GM18507 (cell line): ENCODE measurements at regions not wholly inside any gene's neighbourhood (a gene's known extent, or its start where the extent isn't known, plus 50 kb on each side); places are given as distances from the start of the nearest gene placed in this dataset.
"Not testable (repeated sequence)": the region's sequence is repeated elsewhere in the genome, so short reads cannot be mapped to it uniquely, and the experiment has no call there.

Experiments used
- DNase-seq: peaks from one replicate; pipeline ENCODE4 v3.0.0; 2011; ENCODE audit warnings: low read depth; ENCODE audit not compliant: insufficient read length; ENCODE audit errors: extremely low spot score
- FAIRE-seq: peaks from 2 replicates; lab custom pipeline; 2011; peaks lifted over from hg19 to GRCh38; lab: Jason Lieb, UNC

DNA sequence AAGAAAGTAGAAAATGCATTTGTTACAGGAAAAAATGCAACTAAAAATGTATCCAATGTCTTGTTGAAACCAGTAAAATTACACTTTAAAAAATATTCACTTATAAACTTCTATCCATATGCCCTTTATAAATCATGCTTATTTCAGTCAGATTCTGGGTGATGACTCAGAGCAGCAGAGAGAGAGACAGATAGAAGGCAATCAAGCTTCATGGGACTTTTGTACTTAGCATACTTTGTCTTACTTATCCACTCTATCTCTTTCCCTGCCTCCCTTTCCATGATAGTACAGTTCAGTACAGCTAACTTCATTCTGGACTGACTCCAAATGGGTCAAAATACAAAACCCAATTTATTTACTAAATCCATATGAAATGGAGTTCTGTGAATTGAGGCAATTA, 1438.2 kb downstream of the ZPLD1 start:
- FAIRE-seq = no peak

DNA sequence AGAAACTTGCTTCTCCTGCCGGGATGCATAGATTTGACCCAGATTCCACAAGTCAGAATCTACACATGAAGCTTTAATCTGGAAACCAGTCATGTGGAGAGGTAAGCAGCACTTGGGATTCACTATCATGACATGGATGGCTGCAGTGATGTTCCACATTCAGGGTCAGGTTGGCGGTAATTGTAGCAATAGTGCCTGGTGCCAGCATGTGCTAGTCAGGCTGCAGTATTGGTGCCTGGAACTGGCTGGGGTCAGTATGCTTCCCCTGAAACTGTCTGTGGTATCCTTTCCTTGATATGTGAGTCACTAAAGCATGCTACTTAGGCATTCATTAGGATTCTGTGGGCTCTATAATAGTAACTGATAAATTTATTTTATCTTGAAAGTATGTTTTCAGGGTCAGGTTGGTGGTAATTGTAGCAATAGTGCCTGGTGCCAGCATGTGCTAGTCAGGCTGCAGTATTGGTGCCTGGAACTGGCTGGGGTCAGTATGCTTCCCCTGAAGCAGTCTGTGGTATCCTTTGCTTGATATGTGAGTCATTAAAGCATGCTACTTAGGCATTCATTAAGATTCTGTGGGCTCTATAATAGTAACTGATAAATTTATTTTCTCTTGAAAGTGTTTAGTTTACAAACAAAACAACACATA, 1439.2 kb downstream of the ZPLD1 start:
- DNase-seq (no peak), FAIRE-seq (no peak)

More for the DNA sequence above, 1438.2 kb downstream of the ZPLD1 start:
- DNase-seq = no peak

DNA sequence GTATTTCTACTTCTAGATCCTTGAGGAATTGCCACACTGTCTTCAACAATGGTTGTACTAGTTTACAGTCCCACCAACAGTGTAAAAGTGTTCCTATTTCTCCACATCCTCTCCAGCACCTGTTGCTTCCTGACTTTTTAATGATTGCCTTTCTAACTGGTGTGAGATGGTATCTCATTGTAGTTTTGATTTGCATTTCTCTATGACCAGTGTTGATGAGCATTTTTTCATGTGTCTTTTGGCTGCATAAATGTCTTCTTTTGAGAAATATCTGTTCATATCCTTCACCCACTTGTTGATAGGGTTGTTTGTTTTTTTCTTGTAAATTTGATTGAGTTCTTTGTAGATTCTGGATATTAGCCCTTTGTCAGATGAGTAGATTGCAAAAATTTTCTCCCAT, 1447.0 kb downstream of the ZPLD1 start:
- not testable (repeated sequence) for DNase-seq, FAIRE-seq

DNA sequence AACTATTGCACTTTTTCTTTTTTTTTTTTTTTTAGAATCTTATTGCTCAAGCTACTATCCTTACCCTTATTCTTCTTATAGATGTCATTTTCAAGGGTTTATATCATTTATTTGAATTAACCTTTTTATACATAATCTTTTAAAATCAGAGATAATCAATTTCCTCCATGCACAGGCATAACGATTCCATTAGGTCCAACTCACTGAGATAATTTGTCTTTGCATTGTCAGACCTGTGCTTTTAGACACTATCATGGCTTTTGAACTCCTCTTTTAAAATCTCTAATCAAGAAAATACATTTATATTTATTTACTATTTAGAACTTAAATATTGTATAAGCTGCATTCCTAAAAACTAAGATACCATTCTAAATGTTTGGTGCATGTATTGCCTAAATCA, 1454.9 kb downstream of the ZPLD1 start:
- no peak for FAIRE-seq

DNA sequence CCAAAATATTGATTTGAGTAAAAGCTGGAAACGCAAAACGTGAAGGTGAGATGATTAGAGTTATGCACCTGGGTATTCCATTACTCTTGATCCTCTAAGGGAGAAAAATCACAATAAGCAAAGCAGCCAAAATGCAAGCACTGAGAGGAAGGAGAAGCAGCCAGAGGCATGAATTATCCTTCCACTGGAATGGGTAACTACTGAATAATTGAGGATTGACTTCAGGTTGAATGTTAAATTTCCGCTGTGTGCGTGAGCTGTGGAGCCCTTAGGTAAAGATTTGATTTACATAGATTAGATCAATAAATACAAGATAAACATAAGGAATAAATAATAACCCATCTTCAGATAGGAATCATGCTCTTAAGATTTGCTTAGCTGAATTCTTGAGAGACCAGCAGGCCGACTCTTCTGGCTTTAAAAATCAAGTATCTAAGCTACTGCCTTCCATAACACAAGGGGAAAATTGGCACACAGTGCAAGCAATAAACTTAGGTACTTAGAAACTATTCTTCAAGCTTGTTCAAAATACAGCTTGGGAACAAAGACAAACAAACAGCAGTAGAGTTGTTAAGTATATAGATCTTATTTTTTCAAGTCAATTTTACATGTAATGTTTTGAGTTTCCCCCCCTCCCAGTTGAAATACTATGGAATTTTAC, 1459.5 kb downstream of the ZPLD1 start:
- DNase-seq (no peak), FAIRE-seq (no peak)

More for the DNA sequence above, 1454.9 kb downstream of the ZPLD1 start:
- DNase-seq = no peak

DNA sequence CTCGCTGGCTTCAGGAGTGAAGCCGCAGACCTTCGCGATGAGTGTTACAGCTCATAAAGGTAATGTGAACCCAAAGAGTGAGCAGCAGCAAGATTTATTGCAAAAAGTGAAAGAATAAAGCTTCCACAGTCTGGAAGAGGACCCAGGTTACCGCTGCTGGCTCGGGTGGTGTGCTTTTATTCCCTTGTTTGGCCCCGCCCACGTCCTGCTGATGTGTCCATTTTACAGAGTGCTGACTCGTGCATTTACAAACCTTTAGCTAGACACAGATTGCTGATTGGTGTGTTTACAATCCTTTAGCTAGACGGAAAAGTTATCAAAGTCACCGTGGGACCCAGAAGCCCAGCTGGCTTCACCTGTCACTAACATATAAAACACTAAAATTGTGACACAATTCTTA, 1464.5 kb downstream of the ZPLD1 start:
- DNase-seq = no peak
- no peak for FAIRE-seq

DNA sequence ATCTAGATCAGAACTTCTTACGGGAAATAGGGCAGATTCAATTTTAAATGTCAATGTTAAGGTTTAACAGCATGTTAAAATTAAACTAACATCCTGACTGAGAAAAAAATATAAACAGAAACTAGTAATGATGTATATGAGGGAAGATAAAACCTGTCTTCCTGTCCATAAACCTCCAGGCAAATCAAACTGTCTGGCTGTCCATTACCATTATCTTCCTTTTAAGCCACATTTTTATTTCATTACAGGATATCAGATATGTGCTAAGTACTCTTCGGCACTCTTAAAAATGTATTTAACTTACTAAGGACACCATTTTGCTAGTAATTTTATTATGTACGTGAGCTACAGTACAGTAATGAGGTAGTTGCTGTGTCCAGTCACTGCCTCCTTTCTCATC, 1461.7 kb upstream of the ALCAM start:
- DNase-seq (no peak), FAIRE-seq (no peak)

DNA sequence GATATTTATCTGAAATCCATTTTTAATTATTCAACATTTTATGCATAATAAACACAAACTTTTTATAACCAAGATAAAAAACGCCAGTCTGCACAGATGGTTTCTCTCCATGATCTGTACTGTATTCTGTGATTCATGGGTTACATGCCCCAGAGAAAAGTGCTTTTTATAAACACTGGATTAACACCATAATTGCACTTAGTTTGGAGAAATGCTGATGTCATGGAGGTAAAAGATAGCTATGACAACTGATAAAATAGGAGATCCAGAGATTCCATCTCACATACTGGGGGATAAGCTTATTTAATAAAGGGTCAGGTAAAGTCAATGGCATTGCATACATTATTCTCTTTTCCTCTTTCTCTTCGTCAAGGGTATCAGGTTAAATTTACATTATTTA, 1460.4 kb upstream of the ALCAM start:
- no peak for FAIRE-seq
- DNase-seq = no peak

DNA sequence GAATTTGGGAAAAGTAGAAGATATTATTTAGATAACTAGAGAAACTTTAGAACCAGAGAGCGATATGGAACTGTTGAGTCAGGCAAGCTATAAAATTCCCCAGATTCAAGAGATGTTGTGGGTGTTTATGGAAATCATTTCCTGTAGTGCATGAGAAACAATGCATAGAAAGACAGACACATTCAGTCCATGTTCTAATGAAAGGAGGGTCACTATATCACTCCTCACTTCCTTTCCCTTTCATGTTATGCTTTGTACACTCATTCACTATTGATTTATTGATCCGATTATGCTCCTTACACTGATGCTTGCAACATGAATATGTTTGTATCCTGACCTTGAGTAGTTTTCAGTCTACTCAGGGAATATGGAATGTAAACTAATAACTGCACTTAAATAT, 1459.9 kb upstream of the ALCAM start:
- DNase-seq = no peak
- FAIRE-seq = no peak

DNA sequence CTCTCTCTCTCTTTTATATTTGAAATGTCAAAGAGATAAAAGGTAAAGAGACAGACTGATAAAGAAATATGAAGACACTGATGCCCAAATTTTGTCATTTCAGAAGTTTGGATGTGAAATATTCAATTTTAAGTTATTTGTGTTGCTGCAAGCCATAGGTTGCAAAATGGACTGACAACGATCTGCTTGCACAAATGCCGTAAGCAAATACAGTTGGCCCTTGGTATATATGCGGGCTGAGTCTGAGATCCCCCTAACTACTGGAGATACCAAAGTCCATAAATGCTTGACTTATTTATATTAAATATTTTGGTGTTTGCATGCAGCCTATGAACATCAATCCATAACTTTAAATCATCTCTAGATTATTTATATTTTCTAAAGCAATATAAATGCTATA, 1459.1 kb upstream of the ALCAM start:
- DNase-seq = no peak
- no peak for FAIRE-seq

DNA sequence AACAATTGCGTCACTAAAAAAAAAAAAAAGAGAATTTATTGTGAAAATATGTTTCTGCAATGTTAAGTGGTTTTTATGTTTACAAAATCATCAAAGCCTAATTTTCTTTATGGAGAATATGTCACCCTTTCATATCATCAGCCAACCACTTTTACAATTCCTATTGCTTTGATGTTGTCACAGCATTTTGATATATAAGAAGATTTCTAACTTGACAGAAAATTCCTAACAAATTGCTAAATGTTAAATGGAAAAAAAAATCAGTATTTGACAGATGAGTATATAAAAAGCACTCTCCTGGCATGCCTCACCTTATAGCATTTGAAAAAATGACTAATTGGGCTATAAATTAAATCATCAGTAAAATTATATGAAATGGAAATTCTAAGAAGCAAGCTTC, 1457.3 kb upstream of the ALCAM start:
- no peak for FAIRE-seq
- DNase-seq = no peak

DNA sequence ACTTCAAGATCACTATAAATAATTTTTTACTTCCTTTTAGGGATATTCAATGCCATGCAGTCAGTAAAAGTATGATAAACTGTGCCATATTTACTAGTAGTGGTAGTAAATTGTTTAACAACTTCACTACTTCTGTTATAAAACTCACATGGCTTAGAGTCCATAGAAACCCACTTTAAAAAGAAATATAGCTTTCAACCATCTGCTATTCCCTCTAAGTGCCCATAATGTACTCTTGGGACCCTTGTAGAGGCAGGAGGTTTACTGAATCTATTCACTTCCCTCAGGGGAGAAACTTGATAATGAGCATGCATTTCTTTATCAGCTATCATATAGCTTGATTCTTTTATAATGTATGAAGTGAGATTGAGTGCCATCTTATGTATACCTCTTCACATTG, 1448.4 kb upstream of the ALCAM start:
- no peak for DNase-seq
- FAIRE-seq = no peak

DNA sequence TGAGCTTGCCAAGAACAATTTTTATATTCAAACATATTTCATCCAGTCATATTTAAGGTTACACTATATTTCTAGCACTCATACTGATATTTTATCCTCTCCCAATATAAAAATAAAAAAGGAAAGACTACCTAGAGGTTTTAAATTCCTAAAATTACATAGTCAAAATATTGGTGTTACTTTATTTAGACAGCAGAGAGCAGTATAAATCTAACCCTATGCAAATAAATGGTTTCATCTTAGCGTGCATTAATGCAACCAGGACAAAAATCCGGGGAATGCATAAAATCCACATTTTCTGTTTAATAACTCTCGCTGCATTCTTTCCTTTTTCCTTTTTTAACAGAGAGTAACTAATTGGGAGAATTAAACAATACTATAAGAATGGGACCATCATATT, 1447.4 kb upstream of the ALCAM start:
- no peak for FAIRE-seq
- DNase-seq = no peak

DNA sequence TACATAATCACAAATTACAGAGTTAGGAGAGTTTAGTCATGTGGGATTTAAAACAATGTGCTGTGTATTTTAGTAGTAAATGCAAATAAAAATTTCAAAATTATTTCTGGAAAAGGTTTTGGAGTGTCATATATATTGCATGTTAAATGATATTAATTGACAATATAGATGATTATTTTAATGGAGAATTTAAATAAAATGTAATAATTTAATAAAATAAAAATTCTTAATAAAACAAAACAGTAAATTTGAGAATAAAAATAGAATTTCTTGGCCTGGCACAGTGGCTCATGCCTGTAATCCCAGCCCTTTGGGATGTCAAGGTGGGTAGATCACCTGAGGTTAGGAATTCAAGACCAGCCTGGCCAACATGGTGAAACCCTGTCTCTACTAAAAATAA, 1442.8 kb upstream of the ALCAM start:
- DNase-seq (no peak), FAIRE-seq (no peak)

DNA sequence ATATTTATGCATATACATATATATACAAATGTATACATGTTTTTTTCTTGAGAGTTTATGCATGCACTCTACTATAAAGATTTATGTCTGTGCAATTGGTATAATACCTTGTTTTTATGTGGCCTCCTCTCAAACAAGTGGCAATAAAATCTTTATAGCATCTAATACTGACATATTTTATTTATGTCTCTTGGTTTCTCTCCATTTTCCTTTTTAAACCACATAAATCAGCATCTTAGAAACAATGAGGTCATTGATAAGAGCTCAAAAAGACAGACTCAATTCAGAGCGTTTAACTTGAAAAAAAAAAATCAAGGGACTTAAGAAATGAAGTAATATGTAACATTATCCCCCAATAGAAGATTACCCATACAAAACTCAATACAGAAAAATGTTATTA, 1442.2 kb upstream of the ALCAM start:
- DNase-seq = no peak
- no peak for FAIRE-seq

DNA sequence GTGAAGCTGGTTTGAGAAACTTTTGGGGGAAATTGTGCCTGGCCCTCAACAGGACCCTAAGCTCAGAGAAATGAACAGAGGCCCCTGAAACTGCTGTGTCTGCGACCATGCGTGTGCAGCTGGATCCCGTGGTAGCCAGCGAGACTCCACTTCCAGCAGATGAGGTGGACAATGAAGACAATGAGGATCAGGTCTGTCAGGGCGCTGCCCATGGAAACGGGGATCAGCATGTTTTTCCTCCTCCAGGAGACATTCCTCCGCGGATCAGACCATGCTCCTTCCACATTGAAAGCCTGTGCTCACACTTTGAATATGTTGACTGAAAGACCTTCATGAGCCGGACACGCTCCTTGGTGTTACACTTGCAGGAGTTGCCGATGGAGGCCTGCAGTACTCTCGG, 1439.8 kb upstream of the ALCAM start:
- DNase-seq = no peak
- FAIRE-seq = no peak

DNA sequence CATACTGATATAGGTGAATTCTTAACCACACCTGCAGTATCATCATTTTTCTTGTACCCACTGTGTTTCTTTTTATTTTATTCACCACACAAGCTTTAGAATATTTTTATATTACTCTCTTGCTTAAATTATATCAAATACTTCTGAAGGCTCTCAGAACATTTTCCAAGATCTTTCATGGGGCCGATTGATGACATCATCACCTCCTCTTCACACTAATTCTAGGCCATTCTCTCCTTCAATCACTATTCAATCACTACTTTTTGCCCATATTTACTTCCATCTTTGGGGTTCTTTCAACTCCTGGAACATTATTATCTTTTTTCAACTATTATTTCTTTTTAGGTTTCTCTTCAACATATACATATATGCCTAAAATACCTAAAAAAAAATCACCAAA, 1438.8 kb upstream of the ALCAM start:
- no peak for DNase-seq
- FAIRE-seq = no peak

DNA sequence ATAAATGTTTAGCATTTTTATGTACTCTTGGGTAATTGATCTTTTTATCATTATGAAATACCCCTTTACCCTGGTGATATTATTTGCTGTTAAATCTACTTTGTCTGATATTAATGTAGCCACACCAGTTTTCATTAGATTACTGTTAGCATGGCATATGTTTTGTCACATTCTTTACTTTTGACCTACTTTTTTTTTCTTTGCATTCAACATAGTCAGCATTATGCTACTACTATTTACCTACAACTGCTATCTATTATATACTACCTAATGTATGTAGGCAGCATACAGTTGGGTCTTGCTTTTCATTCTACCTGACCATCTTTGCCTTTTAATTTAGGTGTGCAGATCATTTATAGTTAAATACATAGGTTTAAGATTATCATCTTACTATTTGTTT, 1429.6 kb upstream of the ALCAM start:
- FAIRE-seq (no peak), DNase-seq (no peak)

DNA sequence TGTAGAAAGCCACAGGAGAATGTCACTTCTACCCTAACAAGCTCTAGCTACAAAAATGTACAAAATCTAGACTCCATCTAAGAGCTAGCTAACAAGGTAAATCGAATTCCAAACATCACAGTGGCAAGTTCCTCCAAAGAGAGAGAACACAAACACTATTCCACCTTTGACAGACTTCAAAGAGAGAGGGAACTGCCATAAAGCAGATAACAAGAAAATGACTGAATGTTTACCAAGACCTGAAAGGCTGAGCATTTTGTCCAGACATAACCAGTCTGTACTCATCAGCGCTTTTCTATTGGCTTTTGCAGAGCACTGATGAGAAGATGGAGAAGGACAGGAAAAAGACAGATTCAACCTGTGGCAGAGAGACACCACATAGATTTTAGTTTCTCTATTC, 1419.6 kb upstream of the ALCAM start:
- FAIRE-seq (no peak), DNase-seq (no peak)

DNA sequence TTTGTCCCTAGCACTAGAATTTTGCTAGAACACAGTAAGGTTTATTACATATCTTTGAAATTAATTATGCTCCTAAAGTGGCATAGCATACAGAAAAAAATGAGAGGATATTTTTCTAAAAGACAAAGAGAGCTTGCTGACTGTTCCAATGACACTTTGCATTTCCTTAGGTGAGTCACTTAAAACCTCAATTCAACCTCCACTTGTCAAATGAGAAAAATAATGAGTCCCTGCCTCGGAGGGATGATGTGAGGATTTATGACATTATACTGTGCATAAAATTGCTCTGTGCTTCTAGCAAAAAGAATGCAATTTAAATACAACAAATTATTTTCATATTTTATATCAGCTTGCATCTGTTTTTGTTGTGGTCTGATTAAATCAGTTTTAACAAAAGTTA, 1417.0 kb upstream of the ALCAM start:
- no peak for DNase-seq
- FAIRE-seq = no peak

DNA sequence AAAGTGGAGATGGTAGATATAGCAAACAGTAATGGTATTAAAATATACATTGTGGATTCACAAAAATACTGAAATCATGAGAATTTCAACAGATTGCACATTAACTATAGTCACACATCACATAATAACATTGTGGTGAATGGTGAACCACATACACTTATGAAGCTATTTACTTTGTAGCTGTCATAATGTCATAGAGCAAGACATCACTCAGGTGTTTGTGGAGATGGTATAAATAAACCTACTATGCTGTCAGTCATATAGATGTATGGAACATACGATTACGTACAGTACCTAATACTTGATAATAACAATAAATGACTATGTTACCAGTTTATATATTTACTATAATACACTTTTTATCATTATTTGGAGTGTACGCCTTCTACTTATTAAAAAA, 1416.0 kb upstream of the ALCAM start:
- DNase-seq (no peak), FAIRE-seq (no peak)

DNA sequence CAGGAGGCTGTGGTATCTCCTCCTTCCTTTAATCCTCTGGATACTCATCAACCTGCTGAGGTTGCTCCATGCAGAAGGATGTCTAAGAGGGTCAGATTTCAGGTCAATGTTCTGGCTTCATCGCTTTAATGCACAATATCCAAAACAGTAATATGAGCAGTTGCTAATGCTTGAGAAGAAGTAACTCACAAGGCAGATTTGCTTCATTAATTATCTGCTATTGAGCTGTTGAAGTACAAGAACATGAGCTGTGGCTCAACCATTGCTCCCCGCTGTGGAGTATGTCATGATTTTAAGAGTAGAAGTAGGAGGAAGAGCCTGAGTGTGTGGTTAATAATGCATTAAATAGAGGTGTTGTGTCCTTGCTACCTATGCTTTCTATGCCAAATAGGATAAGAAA, 1412.9 kb upstream of the ALCAM start:
- FAIRE-seq (no peak), DNase-seq (no peak)
